GM23338 (cell line): ENCODE measurements at regions not wholly inside any gene's neighbourhood (a gene's known extent, or its start where the extent isn't known, plus 50 kb on each side); places are given as distances from the start of the nearest gene placed in this dataset.

Source experiments
- CREB1 ChIP-seq: fragments of 250-450 bp; sonication (Bioruptor Pico); IDR thresholded peaks from 2 replicates; pipeline ENCODE4 v1.5.0; 2020; ENCODE audit warnings: low read depth, mild to moderate bottlenecking, moderate library complexity
- CTCF ChIP-seq, 2 experiments: fragments of 200-600 bp in 1 of 2; sonication (generic) in 1 of 2; conservative IDR thresholded peaks; 2 replicates each; pipeline versions ENCODE4 v1.5.1 to v1.6.1; 2016 to 2017; ENCODE audit warnings: antibody characterized with exemption in 2 of 2, low read depth in 2 of 2, mild to moderate bottlenecking in 2 of 2, moderate library complexity in 1 of 2
- ETS1 ChIP-seq: IDR thresholded peaks from 2 replicates; pipeline ENCODE4 v1.6.1; 2016; ENCODE audit warnings: antibody characterized with exemption
- EZH2 ChIP-seq: fragments of 200-600 bp; sonication (generic); IDR thresholded peaks from one replicate; pipeline ENCODE4 v1.8.0; 2017; ENCODE audit warnings: antibody characterized with exemption, mild to moderate bottlenecking, low read depth; ENCODE audit not compliant: unreplicated experiment
- EZH2phosphoT487 ChIP-seq: fragments of 200-600 bp; sonication (generic); IDR thresholded peaks from one replicate; pipeline ENCODE4 v1.8.1; 2018; ENCODE audit warnings: antibody characterized with exemption; ENCODE audit not compliant: unreplicated experiment
- JUNB ChIP-seq: IDR thresholded peaks from one replicate; pipeline ENCODE4 v1.6.1; 2016; ENCODE audit warnings: antibody characterized with exemption; ENCODE audit not compliant: unreplicated experiment
- NANOG ChIP-seq: IDR thresholded peaks from 2 replicates; pipeline ENCODE4 v1.6.1; 2016; ENCODE audit warnings: antibody characterized with exemption, borderline replicate concordance
- POLR2AphosphoS5 ChIP-seq: IDR thresholded peaks from 2 replicates; pipeline ENCODE4 v1.6.1; 2016; ENCODE audit warnings: antibody characterized with exemption, low read depth
- REST ChIP-seq: IDR thresholded peaks from one replicate; pipeline ENCODE4 v1.6.1; 2018; ENCODE audit warnings: antibody characterized with exemption; ENCODE audit not compliant: unreplicated experiment
- STAT1 ChIP-seq: IDR thresholded peaks from one replicate; pipeline ENCODE4 v1.6.1; 2016; ENCODE audit warnings: antibody characterized with exemption; ENCODE audit not compliant: unreplicated experiment
- ZNF114 ChIP-seq: fragments of 250-450 bp; sonication (Bioruptor Pico); IDR thresholded peaks from 2 replicates; pipeline ENCODE4 v1.5.0; 2020; ENCODE audit warnings: mild to moderate bottlenecking, moderate library complexity
- ZNF462 ChIP-seq: fragments of 250-450 bp; sonication (Bioruptor Pico); IDR thresholded peaks from 2 replicates; pipeline ENCODE4 v1.5.0; 2020; ENCODE audit warnings: mild to moderate bottlenecking, moderate library complexity

GRCh38 chr6:99024089-99024488 lies 76.3 kb upstream of the FBXL4 start:
- TF ChIP-seq EZH2phosphoT487 (no peak), REST (no peak), CTCF (conservative IDR thresholded peaks at IDR 0.05; ENCODE audit: low read depth in 2 of 2) (no peak), CREB1 (CRISPR knock-in tag) (no peak), POLR2AphosphoS5 (no peak), EZH2 (no peak), JUNB (no peak), NANOG (no peak), ZNF114 (no peak), ZNF462 (CRISPR knock-in tag) (no peak), STAT1 (no peak), ETS1 (no peak)
